HEK293 (cell line): ENCODE measurements at regions not wholly inside any gene's neighbourhood (a gene's known extent, or its start where the extent isn't known, plus 50 kb on each side); places are given as distances from the start of the nearest gene placed in this dataset.

Source experiments
- CTCF ChIA-PET: fragments of 350-600 bp; formaldehyde crosslinking; extraction: SDS; loops from one replicate; lab custom pipeline; 2021; ENCODE audit warnings: antibody characterized with exemption; lab: Yijun Ruan, JAX
- POLR2A ChIA-PET: fragments of 300-600 bp; formaldehyde crosslinking; extraction: SDS; loops from one replicate; lab custom pipeline; 2020; ENCODE audit warnings: antibody characterized with exemption, inconsistent platforms; lab: Yijun Ruan, JAX
- H3K27ac ChIP-seq: fragments of 200-500 bp; sonication (Bioruptor generic); 2 replicates; pipeline ENCODE4 v1.5.1; 2014; ENCODE audit warnings: low read depth, low read length, control low read depth, inconsistent platforms; ENCODE audit errors: extremely low read depth
- H3K36me3 ChIP-seq, 2 experiments: fragments of 200-500 bp in 1 of 2; sonication (Bioruptor generic) in 1 of 2; 1 replicate in 1 of 2; 2 replicates in 1 of 2; pipeline ENCODE4 v1.5.1; 2014 to 2017; ENCODE audit warnings: inconsistent platforms in 2 of 2, low read length in 2 of 2; ENCODE audit not compliant: control insufficient read depth in 2 of 2, insufficient read depth in 1 of 2
- H3K4me1 ChIP-seq: fragments of 200-500 bp; sonication (Bioruptor generic); 2 replicates; pipeline ENCODE4 v1.5.1; 2014; ENCODE audit warnings: mild to moderate bottlenecking, low read length, inconsistent platforms; ENCODE audit not compliant: control insufficient read depth, insufficient read depth
- H3K4me3 ChIP-seq: 2 replicates; pipeline ENCODE4 v1.5.1; 2011; ENCODE audit warnings: low read depth, mild to moderate bottlenecking, control low read depth, low read length, moderate library complexity
- H3K9me3 ChIP-seq: fragments of 200-500 bp; sonication (Bioruptor generic); 2 replicates; pipeline ENCODE4 v1.5.1; 2014; ENCODE audit warnings: low read depth, low read length, inconsistent platforms; ENCODE audit not compliant: control insufficient read depth, insufficient read depth
- BCL11A ChIP-seq: fragments of 450-650 bp; formaldehyde crosslinking; IDR thresholded peaks from 2 replicates; pipeline ENCODE4 v1.5.1; 2016; ENCODE audit warnings: low read depth, missing biosample characterization, missing genetic modification characterization
- BCL11B ChIP-seq: fragments of 450-650 bp; formaldehyde crosslinking; IDR thresholded peaks from 2 replicates; pipeline ENCODE4 v1.5.1; 2016; ENCODE audit warnings: low read depth, missing biosample characterization, missing genetic modification characterization
- KLF10 ChIP-seq: fragments of 450-650 bp; IDR thresholded peaks from 2 replicates; pipeline ENCODE4 v1.5.1; 2018; ENCODE audit warnings: missing biosample characterization, mild to moderate bottlenecking, missing genetic modification characterization
- MYNN ChIP-seq: fragments of 450-650 bp; formaldehyde crosslinking; IDR thresholded peaks from 2 replicates; pipeline ENCODE4 v1.5.1; 2016; ENCODE audit warnings: missing biosample characterization, missing genetic modification characterization, borderline replicate concordance
- MZF1 ChIP-seq: fragments of 450-650 bp; formaldehyde crosslinking; IDR thresholded peaks from 2 replicates; pipeline ENCODE4 v1.5.1; 2017; ENCODE audit warnings: missing biosample characterization, missing genetic modification characterization, borderline replicate concordance
- WT1 ChIP-seq: fragments of 450-650 bp; formaldehyde crosslinking; IDR thresholded peaks from 2 replicates; pipeline ENCODE4 v1.5.1; 2016; ENCODE audit warnings: missing biosample characterization, missing genetic modification characterization
- ZBTB17 ChIP-seq: fragments of 450-650 bp; formaldehyde crosslinking; IDR thresholded peaks from 2 replicates; pipeline ENCODE4 v1.5.1; 2016; ENCODE audit warnings: missing biosample characterization, missing genetic modification characterization
- ZNF114 ChIP-seq: fragments of 450-650 bp; formaldehyde crosslinking; IDR thresholded peaks from 2 replicates; pipeline ENCODE4 v1.5.0; 2017; ENCODE audit warnings: missing biosample characterization, missing genetic modification characterization
- ZNF292 ChIP-seq: fragments of 450-650 bp; formaldehyde crosslinking; IDR thresholded peaks from 2 replicates; pipeline ENCODE4 v1.5.1; 2016; ENCODE audit warnings: low read depth, missing biosample characterization, missing genetic modification characterization, borderline replicate concordance
- ZNF311 ChIP-seq: fragments of 450-650 bp; formaldehyde crosslinking; IDR thresholded peaks from 2 replicates; pipeline ENCODE4 v1.5.1; 2017; ENCODE audit warnings: missing biosample characterization, missing genetic modification characterization, borderline replicate concordance
- ZNF366 ChIP-seq: fragments of 450-650 bp; formaldehyde crosslinking; conservative IDR thresholded peaks from 2 replicates; pipeline ENCODE4 v1.5.1; 2016; ENCODE audit warnings: missing biosample characterization, missing genetic modification characterization
- ZNF37A ChIP-seq: fragments of 450-650 bp; IDR thresholded peaks from 2 replicates; pipeline ENCODE4 v1.5.1; 2018; ENCODE audit warnings: missing biosample characterization, missing genetic modification characterization
- ZNF521 ChIP-seq: fragments of 450-650 bp; formaldehyde crosslinking; IDR thresholded peaks from 2 replicates; pipeline ENCODE4 v1.5.1; 2017; ENCODE audit warnings: missing biosample characterization, mild to moderate bottlenecking, missing genetic modification characterization
- ZNF585B ChIP-seq: fragments of 450-650 bp; formaldehyde crosslinking; IDR thresholded peaks from 2 replicates; pipeline ENCODE4 v1.5.1; 2016; ENCODE audit warnings: missing biosample characterization, missing genetic modification characterization
- ZNF596 ChIP-seq: fragments of 450-650 bp; IDR thresholded peaks from 2 replicates; pipeline ENCODE4 v1.5.0; 2018; ENCODE audit warnings: missing biosample characterization, mild to moderate bottlenecking, missing genetic modification characterization, moderate library complexity
- ZNF624 ChIP-seq: fragments of 450-650 bp; formaldehyde crosslinking; IDR thresholded peaks from 2 replicates; pipeline ENCODE4 v1.5.1; 2017; ENCODE audit warnings: missing biosample characterization, missing genetic modification characterization
- ZNF707 ChIP-seq: fragments of 450-650 bp; formaldehyde crosslinking; IDR thresholded peaks from 2 replicates; pipeline ENCODE4 v1.5.1; 2016; ENCODE audit warnings: missing biosample characterization, missing genetic modification characterization
- ZNF747 ChIP-seq: fragments of 450-650 bp; formaldehyde crosslinking; IDR thresholded peaks from 2 replicates; pipeline ENCODE4 v1.5.1; 2016; ENCODE audit warnings: missing biosample characterization, missing genetic modification characterization
- ZNF768 ChIP-seq: fragments of 450-650 bp; formaldehyde crosslinking; IDR thresholded peaks from 2 replicates; pipeline ENCODE4 v1.5.1; 2018; ENCODE audit warnings: missing biosample characterization, mild to moderate bottlenecking, missing genetic modification characterization
- ZSCAN30 ChIP-seq: fragments of 450-650 bp; IDR thresholded peaks from 2 replicates; pipeline ENCODE4 v1.5.1; 2018; ENCODE audit warnings: missing biosample characterization, mild to moderate bottlenecking, missing genetic modification characterization, moderate library complexity
- TF ChIP-seq, protein P1 (sequence below): fragments of 450-650 bp; formaldehyde crosslinking; IDR thresholded peaks from 2 replicates; pipeline ENCODE4 v1.5.1; 2016; ENCODE audit warnings: missing biosample characterization, missing genetic modification characterization

DNA sequence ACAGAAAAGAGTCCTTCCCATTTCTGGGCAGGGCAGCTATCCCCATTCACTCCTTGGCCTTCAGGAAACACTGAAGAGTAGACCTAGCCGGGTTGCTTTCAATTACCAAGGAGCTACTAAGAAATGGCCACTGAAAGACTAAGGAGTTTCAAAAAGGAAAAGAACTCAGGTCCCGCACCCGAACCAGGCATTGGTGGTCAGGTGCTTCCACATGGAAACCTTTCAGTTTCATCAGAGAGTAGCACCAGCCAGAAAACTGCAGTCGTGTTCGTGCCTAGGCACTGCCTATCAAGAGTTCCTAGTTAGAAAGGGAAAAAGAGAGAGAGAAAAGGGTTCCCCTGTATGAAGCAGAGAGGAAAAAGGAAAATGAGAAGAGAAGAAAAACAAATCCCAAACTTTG lies 237.9 kb downstream of the KLHL4 start:
- H3K4me1 ChIP-seq, result no peaks in the 10 kb centered on the region
- ChIA-PET CTCF (interaction anchor here (0.6 kb wide), 1 partner anchor 1331 kb away, joined by 3 read pairs; no protein-coding TSS in a partner anchor), POLR2A (no interaction called here)
- H3K4me3 ChIP-seq, result no peak overlapping the region
- no peaks in the 10 kb centered on the region; the same call in none of the 2 replicates for H3K9me3 ChIP-seq
- H3K27ac ChIP-seq, result no peak overlapping the region
- H3K36me3 ChIP-seq, result no peaks in the 10 kb centered on the region
- TF ChIP-seq MYNN (tag by site-specific recombination) (no peak), ZNF521 (no peak), ZNF366 (tag by site-specific recombination) (no peak), BCL11A (tag by site-specific recombination) (no peak), BCL11B (tag by site-specific recombination) (no peak), MZF1 (tag by site-specific recombination) (no peak), ZNF768 (tag by site-specific recombination) (no peak), ZNF37A (tag by site-specific recombination) (no peak), WT1 (no peak), ZNF596 (tag by site-specific recombination) (no peak)

DNA sequence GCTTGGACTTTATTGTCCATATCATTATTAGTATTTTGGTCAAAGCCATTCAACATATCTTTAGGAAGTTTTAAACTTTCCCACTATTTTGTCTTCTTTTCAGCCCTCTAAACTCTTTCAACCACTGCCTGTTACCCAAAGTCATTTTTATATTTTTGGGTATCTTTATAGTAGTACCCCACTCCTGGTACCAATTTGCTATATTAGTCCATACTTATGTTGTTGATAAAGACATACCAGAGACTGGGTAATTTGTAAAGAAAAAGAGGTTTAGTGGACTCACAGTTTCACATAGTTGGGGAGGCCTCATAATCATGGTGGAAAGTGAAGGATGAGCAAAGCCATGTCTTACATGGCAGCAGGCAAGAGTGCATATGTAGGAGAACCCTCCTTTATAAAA lies 271.4 kb downstream of the KLHL4 start:
- H3K4me3 ChIP-seq, result no peak overlapping the region
- H3K9me3 ChIP-seq, result peaks cover 5% of the 10 kb centered on the region; the same call in 1 of the 2 replicates
- H3K36me3 ChIP-seq, result no peaks in the 10 kb centered on the region
- ChIA-PET POLR2A (no interaction called here), CTCF (no interaction called here)
- TF ChIP-seq, protein P1, sequence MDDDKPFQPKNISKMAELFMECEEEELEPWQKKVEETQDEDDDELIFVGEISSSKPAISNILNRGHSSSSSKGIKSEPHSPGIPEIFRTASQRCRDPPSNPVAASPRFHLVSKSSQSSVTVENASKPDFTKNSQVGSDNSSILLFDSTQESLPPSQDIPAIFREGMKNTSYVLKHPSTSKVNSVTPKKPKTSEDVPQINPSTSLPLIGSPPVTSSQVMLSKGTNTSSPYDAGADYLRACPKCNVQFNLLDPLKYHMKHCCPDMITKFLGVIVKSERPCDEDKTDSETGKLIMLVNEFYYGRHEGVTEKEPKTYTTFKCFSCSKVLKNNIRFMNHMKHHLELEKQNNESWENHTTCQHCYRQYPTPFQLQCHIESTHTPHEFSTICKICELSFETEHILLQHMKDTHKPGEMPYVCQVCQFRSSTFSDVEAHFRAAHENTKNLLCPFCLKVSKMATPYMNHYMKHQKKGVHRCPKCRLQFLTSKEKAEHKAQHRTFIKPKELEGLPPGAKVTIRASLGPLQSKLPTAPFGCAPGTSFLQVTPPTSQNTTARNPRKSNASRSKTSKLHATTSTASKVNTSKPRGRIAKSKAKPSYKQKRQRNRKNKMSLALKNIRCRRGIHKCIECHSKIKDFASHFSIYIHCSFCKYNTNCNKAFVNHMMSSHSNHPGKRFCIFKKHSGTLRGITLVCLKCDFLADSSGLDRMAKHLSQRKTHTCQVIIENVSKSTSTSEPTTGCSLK (tag by site-specific recombination), result no peak
- TF ChIP-seq ZNF114, result no peak
- TF ChIP-seq ZNF624 (tag by site-specific recombination), result no peak
- TF ChIP-seq ZNF707 (tag by site-specific recombination), result peak; percentile 77
- no peaks in the 10 kb centered on the region for H3K4me1 ChIP-seq
- H3K27ac ChIP-seq, result no peak overlapping the region

DNA sequence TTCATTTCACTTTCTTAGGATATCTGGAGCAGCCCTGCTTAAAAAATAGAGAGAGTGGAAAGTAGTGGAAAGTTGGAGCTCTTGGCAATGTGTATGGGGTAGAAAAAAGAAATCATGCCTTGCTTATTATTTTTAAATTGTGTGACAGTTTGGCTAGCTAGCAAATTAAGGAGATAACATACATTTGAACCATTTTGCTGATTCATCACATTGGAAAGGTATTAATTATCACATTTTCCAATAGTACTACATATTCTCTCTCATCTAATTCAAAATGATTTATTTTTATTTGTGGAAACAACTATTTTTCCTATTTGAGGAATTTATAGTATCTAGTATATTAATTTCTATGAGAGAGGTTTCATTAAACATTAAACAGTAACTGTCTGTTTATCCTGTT lies 280.4 kb downstream of the KLHL4 start:
- Histone ChIP-seq H3K27ac (no peak overlapping the region), H3K4me3 (no peak overlapping the region), H3K9me3 (no peaks in the 10 kb centered on the region), H3K36me3 (no peaks in the 10 kb centered on the region), H3K4me1 (no peaks in the 10 kb centered on the region)
- ChIA-PET CTCF (no interaction called here), POLR2A (no interaction called here)
- TF ChIP-seq ZNF585B (no peak), ZSCAN30 (tag by site-specific recombination) (no peak), KLF10 (no peak), ZNF292 (no peak), ZBTB17 (tag by site-specific recombination) (no peak), ZNF311 (tag by site-specific recombination) (no peak), ZNF747 (tag by site-specific recombination) (no peak)
